HG03442 (cell line): ENCODE measurements at regions not wholly inside any gene's neighbourhood (a gene's known extent, or its start where the extent isn't known, plus 50 kb on each side); places are given as distances from the start of the nearest gene placed in this dataset.
"Not testable (repeated sequence)": the region's sequence is repeated elsewhere in the genome, so short reads cannot be mapped to it uniquely, and the experiment has no call there.

Experiments used
- ATAC-seq: cut with Tn5 transposase; IDR thresholded peaks from one replicate; pipeline ENCODE4 v1.9.1; 2021; ENCODE audit warnings: mild to moderate bottlenecking, moderate library complexity; ENCODE audit not compliant: unreplicated experiment

DNA sequence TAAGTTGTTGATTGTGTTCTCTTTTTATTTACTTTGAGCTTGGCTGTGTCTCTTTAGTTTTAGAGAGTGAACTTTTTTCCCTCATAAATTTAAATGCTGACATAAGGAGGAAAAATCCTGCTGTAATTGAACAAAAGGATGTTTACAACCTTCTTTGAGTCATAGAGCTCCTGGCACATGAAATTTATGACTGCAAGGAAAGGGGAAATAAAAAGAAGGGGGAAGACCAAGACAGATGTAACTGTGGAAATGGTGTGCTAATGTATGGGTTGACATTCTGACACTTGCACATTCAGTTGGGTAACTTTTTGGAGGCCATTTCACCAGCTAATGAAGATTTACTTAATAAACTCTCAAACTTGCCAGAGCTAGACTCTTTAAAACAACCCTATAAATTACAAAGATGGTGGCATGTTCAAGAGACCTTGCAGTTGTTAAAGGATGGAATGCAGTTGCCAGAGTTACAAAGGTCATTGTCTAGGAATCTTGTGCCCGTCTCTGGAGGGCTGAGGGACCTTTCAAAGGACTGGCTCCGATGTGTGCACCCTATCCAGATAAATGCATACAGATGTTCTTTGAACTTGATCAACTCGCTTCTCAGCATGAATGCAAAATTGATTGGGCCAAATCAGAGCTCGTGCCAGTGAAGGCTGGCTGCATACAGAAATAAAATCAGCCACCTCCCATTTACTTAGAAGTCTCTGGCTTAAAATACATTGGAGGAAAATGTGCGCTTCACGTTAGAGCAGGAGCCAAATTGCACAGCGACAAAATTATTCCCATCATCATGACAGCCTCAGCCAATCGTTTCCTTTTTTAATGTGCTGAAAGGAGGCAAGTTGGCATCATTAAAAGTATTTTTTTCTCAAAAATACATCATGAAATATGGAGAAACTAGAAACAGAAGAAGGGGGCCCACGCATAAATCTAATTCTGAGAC, 289.0 kb upstream of the XYLT1 start:
- ATAC-seq = no peak

DNA sequence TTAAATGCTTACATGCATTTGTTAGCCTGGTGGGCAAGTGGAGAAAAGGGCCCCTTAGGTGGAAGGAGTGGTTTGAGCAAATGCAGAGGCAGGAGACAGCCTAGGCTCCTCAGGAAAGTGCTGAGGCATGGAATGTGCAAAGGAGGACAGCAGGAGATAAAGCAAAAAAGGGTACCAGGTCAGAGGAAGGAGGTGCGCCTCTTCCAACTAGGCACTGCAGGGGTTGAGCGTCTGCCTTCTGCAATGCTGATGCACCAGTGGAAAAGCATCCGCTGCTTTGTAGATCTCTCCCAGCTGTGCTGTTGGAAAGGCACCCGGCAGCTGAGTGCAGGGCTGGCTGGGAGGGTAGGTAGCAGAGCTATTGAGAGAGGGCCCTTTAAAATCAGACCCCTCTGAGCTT, 287.0 kb upstream of the XYLT1 start:
- no peak for ATAC-seq

DNA sequence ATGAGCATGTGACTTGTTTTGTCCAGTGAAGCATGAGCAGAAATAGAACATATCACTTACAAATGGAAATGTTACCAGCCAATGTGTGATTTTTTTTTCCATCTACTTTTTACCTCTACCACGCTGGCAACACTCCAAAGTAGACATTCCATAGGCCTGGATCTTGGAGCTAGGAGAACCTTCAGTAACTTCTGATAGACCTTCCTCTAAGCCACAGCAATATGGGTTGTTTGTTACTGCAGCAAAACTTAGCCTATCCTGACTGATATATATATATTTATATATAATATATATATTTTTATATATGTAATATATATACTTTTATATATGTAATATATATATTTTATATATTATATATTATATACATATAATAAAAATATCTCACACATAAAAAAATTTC, 284.4 kb upstream of the XYLT1 start:
- no peak for ATAC-seq

DNA sequence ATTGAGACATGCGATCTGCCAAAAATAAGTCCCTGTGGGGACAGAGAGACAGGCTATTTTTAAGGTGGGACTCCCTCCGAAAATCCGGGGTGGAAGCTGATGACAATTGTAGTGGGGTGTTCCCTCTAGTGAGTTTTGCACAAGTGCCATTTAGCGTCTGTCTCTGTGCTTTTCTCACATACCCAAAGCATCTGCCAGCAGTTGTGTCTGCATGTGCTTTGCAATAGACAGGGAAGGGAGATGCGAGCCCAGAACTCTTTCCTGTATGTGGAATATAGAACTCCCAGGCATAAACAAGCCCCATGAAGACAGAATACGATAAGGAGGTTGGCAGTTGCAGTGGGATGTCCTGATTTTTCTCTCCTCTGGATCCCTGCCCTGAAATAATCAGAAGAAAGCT, 282.7 kb upstream of the XYLT1 start:
- ATAC-seq = no peak

DNA sequence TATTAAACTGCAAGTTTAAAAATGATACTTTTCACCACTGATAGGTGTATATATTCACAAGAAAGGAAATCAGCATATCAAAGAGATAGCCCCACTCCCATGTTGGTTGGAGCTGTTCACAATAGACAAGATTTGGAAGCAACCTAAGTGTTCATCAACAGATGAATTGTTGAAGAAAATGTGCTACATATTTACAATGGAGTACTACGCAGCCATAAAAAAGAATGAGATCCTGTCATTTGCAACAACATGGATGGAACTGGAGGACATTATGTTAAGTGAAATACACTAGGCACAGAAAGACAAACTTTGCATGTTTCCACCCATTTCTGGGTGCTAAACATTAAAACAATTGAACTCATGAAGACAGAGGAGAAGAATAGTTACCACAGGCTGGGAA, 278.9 kb upstream of the XYLT1 start:
- ATAC-seq = no peak

DNA sequence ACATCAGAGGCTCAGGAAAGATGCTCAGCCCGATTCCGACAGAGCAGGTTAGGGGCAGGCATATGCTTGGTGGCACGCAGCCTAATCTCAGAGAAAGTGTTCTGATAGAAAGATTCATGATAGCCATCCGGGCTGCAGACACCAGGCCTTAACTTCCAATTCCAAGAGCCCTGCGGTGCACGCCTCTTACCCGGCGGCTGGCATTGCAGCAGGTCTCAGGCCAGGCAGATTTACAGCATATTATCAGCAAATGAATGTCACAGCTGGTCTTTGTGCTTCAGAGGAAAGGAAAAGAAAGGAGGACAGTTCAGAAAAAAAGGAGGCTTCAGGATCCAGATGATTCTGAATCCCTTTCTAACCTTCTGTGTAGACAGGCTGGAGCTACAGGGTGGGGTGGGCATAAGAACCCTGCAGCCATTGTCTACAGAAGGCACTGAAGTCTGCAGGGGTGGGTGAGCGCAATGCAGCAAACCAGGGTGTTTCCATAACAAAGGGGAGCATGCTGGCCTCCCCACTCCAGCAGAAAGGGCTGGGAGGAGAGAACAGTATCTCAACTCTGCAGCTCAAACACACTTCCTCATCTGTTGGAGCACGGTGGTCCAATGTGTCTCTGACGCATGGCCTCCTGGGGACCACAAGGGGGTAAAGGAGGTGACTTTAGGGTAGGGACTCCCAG, 277.4 kb upstream of the XYLT1 start:
- no peak for ATAC-seq

DNA sequence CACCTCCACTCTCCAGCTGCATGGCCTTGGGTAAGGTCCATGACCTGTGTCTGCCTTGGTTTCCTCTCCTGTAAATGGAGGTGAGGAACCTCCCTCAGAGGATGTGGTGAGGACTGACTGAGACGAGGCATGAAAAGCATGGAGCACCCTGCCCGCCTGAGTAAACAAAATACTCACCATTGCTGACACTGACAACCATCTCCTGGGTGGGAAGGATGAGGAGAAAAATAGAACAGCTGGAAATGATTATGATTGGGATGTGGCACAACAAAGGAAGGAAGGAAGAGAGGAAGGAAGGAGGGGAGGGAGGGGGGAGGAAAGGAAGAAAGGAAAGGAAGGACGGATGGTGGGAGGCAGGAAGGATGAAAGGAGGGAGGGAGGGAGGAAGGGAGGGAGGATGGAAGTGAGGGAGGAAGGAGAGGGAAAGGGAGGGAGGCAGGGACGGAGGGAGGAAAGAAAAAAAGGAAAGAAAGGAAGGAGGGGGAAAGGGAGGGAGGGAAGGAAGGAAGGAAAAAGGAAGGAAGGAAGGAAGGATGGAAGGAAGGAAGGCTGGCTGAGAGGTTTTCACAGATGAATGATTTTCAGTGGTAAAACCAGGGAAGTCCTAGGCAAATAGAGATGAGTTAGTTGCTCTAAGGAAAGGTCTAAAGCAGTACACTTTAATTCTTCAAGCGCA, 276.5 kb upstream of the XYLT1 start:
- ATAC-seq = no peak

DNA sequence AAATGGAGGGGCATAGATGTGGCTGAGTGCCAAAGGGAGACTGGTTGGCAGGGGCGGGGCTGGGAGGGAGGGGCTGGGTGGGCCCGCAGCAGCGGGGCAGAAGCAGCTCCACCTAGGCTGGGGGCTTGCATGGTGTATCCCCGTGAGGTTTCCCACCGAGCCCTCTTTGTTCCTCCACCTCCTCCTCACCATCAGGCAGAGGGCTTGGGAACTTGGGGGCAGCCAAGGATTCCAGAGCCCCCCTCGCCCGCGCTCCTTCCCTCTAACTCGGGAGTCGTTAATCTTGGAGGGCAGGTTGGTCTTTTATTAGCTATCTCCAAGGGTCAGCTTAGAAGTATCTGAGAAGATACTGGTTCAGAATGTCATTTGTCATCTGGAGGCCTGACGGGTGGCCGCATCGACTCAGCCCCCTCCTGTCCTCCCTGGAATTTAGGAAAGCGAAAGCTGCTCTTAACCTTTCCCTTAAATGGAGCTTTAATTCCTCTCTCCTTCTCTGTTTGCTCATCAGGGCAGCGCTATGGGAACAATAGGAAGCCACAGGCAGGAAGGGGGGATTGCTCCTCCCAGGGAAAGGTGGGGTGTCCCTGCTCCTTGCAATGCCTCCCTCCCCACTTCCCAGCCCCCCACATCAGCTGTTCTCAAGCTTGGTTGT, 274.3 kb upstream of the XYLT1 start:
- ATAC-seq = no peak

DNA sequence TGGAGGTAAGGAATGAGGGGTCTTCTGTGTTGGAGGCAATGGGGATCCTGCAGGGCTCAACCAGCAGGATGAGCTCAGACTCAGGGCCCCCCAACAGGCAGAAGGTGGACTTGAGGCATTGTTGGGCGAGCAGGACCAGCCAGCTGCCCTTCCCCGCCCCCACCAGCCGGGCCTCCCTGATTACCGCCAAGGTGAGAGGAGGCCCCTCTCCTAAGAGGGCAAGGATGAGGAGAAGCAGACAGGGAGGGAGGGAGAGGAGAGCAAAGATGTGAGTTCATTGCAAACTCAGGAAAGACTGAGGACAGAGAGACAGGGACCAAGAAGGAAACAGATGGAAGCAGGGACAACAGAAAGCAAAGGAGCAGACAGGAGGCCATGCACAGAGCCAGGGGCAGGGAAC, 272.8 kb upstream of the XYLT1 start:
- no peak for ATAC-seq

DNA sequence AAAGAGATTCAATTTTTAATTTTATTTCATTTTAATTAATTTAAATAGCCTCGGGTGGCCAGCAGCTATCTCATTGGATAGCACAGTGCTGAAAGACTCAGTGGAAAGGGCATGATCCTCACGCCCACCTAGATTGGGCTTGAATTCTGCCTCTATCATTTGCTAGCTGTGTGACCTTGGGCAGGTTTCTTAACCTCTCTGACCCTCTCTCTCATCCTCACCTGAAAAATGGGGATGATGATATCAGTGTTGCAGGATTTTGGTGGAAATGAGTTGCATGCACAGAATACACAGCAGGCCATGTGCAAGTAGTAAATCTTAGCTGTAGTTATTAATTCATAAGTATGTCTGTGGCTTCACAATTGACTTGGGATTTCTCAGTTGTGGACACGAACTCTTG, 272.4 kb upstream of the XYLT1 start:
- no peak for ATAC-seq

DNA sequence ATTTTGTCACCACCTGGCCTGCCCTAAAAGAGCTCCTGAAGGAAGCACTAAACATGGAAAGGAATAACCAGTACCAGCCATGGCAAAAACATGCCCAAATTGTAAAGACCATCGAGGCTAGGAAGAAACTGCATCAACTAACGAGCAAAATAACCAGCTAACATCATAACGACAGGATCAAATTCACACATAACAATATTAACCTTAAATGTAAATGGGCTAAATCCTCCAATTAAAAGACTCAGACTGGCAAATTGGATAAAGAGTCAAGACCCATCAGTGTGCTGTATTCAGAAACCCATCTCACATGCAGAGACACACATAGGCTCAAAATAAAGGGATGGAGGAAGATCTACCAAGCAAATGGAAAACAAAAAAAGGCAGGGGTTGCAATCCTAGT, 264.3 kb upstream of the XYLT1 start:
- ATAC-seq = not testable (repeated sequence)

DNA sequence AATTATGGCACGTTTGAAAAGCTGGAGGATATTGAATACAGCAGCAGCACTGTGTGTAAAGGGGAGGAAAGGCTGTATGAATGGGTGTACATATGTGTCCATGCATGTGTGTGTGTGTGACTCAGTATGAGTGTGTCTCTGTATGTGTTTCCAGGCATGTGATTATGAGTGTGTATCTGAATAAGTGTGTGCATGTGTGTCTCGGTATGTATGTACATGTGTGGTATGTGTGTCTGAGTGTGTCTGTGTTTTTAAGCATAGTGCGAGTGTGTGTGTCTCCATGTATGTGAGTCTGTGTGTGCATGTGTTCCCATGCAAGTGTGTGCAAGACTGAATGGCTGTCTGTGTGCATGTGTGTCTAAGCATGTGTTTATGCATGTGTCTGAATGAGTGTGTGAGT, 259.1 kb upstream of the XYLT1 start:
- ATAC-seq = no peak

DNA sequence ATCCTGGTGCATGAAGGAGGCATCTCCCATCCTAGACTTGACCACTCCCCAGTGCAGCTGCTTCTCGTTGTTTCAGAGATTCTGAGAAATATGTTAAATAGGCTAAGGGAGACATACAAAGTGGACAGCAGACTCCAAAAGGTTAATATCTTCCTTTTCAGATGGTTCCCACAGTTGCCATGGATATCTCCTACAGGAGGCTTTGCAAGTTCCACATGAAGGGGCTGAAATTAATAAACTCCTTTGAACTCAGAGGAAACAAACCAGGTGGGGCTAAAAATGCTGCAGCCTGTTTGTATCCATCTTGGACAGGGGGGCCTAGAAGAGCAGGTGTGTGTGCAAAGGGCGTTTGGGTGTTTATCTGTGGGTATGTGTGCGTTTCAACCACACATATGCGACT, 257.4 kb upstream of the XYLT1 start:
- ATAC-seq = no peak

DNA sequence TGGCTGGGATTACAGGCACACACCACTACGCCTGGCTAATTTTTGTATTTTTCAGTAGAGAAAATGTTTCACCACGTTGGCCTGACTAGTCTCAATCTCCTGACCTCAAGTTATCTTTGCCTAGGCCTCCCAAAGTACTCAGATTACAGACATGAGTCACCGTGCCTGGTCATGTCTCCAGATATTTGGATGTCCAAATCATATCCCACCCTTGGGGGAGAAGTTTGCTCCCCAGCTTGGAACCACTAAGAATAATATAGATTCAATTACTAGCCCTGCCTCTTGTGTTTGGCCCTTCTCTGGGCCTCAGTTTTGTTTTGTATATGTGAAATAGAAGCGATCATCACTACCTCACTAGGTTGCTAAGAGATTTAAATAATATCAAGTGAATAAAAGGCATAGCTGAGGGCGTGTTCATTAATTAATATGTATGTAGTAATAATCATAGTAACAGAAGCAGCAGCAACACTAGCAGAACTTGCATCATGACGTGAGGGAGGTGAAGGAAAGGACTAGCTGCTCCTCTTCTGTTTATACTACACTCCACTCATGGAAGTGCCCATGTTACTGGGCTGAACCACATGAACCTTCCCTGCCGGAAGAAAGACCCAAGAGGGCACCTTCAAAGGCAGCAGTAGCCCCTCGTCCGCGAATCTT, 253.6 kb upstream of the XYLT1 start:
- no peak for ATAC-seq

DNA sequence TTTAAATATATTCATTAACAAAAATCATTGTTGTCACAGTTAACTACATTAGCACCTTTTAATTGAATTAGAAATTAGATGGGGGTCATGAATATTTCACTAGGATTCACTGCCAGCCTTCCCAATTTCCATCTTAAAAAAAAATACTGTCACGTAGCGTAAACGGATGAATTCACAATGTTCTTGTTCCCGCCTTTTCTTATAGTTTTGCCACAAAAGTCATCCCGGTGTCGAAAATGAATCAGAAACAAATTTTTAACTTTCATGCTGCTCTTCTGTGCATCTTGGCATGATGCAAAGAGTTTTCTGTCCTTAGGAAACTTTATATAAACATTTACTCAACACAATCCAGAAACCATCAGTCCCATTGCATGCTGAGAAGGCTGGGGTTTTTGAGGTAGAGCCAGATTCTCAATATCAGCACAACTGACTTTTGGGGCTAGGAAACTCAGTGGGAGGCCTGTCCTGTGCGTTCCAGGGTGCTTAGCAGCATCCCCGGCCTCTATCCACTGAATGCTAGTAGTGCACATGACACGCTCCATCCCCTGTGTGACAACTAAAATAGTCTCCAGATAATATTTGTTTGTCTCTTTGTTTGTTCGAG, 252.9 kb upstream of the XYLT1 start:
- no peak for ATAC-seq

DNA sequence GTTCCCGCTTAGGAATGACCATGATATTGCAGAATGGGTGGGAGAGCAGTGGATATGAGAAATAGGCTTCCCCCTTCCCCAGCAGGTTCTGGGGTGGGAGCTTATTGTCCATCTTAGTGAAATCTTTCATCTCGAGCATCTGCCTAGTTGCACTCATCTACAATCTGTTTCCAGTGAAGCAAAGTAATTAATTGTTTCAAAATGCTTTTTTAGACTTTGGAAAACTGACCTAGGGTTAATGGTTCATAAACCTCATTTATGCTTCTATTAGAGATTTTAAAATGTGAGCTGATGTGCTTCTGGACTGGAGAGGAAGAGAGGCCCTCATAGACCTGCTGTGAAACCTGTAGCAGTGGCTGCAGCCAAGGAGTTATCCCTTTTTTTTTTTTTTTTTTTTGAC, 247.7 kb upstream of the XYLT1 start:
- ATAC-seq = no peak

DNA sequence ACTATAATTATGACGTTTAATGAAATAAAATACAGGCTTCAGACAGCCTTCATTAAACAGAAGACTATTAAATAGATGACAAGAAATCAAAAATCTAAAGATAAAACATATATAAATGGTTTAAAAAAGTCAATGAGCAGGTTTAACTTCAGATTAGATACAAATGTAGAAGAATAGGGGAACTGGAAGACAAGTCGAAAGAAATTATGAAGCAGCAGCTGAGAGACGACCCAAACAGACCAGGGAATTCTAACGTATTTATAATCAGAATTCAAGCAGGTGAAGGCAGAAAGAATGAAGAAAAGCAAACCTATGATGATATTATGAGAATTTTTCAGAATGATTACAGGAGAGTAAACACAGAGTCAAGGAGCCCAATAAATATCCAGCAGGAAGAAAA, 235.1 kb upstream of the XYLT1 start:
- no peak for ATAC-seq

DNA sequence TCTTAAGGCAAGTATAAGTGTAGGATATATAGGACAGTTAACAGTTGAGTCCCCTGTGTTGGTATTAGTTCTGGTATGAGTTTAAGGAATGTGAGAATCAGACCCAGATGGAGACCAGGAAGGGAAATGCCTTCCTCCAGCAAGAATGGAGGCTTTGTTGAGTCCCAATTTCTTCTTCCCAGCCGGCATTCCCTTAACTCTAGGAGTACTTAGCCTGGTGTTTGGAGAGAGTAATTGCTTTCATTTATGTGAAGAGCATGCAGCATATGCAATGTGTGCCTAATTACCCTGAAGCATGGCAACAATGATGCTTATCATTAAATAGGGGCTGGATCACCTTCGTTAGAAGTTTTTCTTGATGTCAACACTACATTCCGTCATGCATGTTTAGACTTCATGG, 225.9 kb upstream of the XYLT1 start:
- no peak for ATAC-seq

DNA sequence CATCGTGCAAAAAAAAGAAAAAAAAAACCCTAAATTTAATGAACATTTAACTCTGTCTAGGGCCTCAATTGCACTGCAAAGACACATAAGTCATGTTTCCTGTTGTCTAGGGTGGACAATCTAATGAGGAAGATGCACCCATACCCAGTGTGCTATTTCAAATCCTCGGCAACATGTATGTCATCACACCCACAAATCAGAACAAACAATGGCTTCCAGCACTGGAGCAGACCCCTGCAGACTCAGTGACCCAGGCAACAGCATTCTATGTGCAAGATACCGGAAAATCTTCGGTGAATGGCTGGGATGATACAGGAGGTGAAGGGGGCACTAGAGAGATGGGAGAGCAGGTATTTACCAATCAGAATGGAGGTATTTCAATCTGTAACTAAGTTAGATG, 221.7 kb upstream of the XYLT1 start:
- no peak for ATAC-seq

DNA sequence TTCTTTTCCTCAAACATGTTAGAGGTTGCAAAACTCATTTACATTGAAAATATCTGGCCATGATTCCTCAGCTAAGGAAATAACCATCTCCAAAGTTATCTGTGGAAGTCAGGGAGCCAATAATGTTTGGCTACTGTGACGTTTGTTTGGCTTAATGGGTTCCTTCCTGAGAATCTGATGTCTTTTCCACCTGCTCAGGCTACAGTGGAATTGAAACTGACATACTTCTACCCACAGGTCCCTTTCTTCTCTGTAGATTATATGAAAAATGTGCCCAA, 221.1 kb upstream of the XYLT1 start:
- no peak for ATAC-seq
